GM12864 (cell line): ENCODE measurements at regions not wholly inside any gene's neighbourhood (a gene's known extent, or its start where the extent isn't known, plus 50 kb on each side); places are given as distances from the start of the nearest gene placed in this dataset.

ENCODE experiments used
- DNase-seq: peaks from one replicate; pipeline ENCODE4 v3.0.0-alpha.2; 2011; ENCODE audit warnings: low read depth
- H3K4me3 ChIP-seq: 2 replicates; pipeline ENCODE4 v1.5.1; 2011; ENCODE audit warnings: mild to moderate bottlenecking, low read depth, low read length, control low read depth
- CTCF ChIP-seq: IDR thresholded peaks from 2 replicates; pipeline ENCODE4 v1.5.1; 2011; ENCODE audit warnings: low read depth, mild to moderate bottlenecking, moderate library complexity, low read length, control low read depth, inconsistent platforms; ENCODE audit errors: missing control alignments

- no peak for DNase-seq
- H3K4me3 ChIP-seq, result no peak overlapping the region
- no peak for TF ChIP-seq CTCF
These were observed 124.6 kb upstream of the BCL2L14 start for GRCh38 chr12:11946161-11946560.

DNA sequence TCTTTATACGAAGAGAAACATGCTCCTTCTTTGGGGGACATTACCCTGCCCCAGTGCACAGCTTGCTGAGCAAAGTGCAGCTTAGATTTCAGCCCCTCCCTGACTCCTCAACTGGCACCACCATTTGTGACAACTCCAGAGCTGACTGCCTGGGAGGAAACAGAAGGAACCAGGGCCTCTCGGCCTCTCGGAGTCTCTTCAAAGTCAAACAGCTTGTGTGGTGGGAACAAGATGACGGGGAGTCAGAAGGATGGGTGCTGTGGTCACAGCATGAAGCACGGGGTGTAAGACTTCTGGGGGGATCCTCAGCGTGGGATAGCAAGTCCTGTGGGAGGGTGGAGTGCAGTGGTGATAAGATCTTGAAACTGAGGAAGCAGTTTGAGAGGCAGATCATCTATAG lies 123.5 kb upstream of the BCL2L14 start:
- no peak overlapping the region for H3K4me3 ChIP-seq
- TF ChIP-seq CTCF, result no peak
- DNase-seq, result no peak

DNA sequence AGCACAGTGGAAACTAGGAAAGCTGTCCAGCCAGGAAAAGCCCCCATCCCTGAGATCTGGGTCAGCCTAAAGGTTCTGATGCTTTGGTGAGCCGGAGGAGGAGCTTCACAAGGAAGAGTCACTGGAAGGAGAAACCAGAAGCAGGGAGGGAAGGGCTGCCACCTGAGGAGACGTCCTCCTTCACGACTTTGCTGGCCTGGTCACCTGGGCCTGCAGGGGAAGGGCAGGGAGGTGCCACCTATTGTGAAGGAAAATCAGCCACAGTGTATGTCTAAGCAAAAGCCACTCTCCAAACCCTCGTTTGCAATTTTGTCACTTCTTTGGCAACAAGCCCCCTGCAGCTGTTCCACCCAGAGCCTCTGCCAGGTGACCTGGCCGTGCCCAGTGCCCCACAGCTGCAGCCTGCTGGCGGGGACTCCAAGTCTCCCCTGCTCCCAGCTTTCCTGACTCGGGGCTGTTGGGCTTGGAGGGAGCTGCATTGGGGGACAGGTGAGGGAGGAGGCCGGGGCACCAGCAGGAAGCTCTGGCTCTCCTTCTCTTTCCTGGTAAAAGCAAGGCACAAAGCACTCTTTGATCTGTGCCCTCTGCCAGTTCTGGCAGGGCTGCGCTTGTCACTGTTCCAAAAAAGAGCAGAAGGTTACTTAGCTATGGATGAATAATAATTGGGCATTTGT lies 120.9 kb upstream of the BCL2L14 start:
- no peak for DNase-seq

GRCh38 chr12:11951209-11951608 lies 119.5 kb upstream of the BCL2L14 start:
- DNase-seq, result no peak
- no peak for TF ChIP-seq CTCF
- no peak overlapping the region for H3K4me3 ChIP-seq

More for the DNA sequence above, 120.9 kb upstream of the BCL2L14 start:
- no peak for TF ChIP-seq CTCF
- no peak overlapping the region for H3K4me3 ChIP-seq

DNA sequence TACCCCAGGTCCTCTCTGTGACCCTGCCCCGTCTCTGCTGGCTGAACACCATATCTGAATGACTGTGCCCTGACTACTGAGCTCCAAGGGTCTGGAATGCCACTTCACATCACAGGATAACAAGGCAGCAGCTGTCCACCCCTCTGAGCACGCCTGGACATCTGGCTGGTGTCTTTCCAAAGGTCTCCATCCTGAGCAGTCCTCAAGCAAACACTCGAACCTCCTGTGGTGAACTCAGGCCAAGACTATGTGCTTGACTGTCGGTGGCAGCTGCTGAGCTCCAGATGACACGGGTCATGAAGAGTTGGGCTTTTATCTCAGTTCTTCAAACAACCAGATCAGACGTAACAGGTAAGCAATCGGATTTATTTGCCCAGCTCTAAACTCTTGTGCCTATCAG lies 117.2 kb upstream of the BCL2L14 start:
- no peak for DNase-seq
- H3K4me3 ChIP-seq, result no peak overlapping the region
- no peak for TF ChIP-seq CTCF

DNA sequence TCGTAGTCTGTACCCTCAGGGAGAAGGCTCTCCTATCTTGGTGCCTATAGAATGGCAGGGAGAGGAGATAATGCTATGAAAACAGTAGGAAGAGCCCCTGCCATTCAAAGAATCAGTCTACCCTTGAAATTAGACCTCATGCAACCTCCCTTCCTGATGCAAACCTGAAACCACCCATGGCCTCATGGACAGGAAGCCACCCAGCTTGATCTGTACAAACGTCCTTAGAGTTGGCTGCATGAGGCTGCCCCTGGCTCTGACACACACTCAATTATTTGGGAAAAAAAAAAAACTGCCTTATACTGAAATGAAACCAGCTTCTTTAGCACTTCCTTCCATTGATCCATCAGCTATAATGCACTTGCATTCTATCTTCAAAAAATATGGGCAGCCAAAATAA lies 116.6 kb upstream of the BCL2L14 start:
- DNase-seq, result no peak
- no peak for TF ChIP-seq CTCF
- H3K4me3 ChIP-seq, result no peak overlapping the region

- DNase-seq, result no peak
- no peak for TF ChIP-seq CTCF
- H3K4me3 ChIP-seq, result no peak overlapping the region
These were observed 112.3 kb upstream of the BCL2L14 start for GRCh38 chr12:11958221-11959091.
